K562 (cell line): ENCODE measurements at regions not wholly inside any gene's neighbourhood (a gene's known extent, or its start where the extent isn't known, plus 50 kb on each side); places are given as distances from the start of the nearest gene placed in this dataset.

ENCODE experiments used
- ATAC-seq: fragments of 200-7000 bp; cut with Tn5 transposase; 3 replicates; pipeline ENCODE4 v1.9.1; 2020; ENCODE audit warnings: moderate library complexity
- BruUV-seq: library from RNA; stranded (reverse); fragments of 400-500 nt; replicated peaks from 2 replicates; lab custom pipeline; 2021; lab: Mats Ljungman, UMichigan
- CTCF ChIA-PET: fragments of 300-600 bp; formaldehyde crosslinking; extraction: SDS; loops from one replicate; lab custom pipeline; 2021; ENCODE audit warnings: low intra/inter-chr PET ratio; lab: Yijun Ruan, JAX
- POLR2A ChIA-PET: fragments of 300-600, 350-650 bp; sonication (Branson Sonifier 250); formaldehyde crosslinking; extraction: SDS; loops from one replicate; lab custom pipeline; 2021; ENCODE audit warnings: antibody characterized with exemption, inconsistent platforms; lab: Yijun Ruan, JAX
- DNase-seq, 4 experiments: peaks; one replicate each; pipeline versions ENCODE4 v3.0.0 to v3.0.0-alpha.2; 2011 to 2018; ENCODE audit warnings: low spot score in 3 of 4, mixed read lengths in 3 of 4; ENCODE audit errors: extremely low read depth in 1 of 4
- FAIRE-seq: peaks from 2 replicates; lab custom pipeline; 2011; peaks lifted over from hg19 to GRCh38; lab: Jason Lieb, UNC
- H2AFZ ChIP-seq: 2 replicates; pipeline ENCODE4 v1.6.0; 2011; ENCODE audit warnings: low read depth, low read length, control low read depth, inconsistent platforms
- H3K27ac ChIP-seq: fragments of 200-600 bp; 3 replicates; pipeline ENCODE4 v1.8.0; 2011; ENCODE audit warnings: low read depth, mild to moderate bottlenecking, control low read depth, inconsistent platforms, low read length, moderate library complexity, mixed read lengths; ENCODE audit errors: extremely low read depth
- H3K27me3 ChIP-seq, 2 experiments: fragments of 300-600 bp in 1 of 2; 2 replicates in 1 of 2; 3 replicates in 1 of 2; pipeline versions ENCODE4 v1.6.0 to v1.8.0; 2011; ENCODE audit warnings: inconsistent platforms in 2 of 2, low read length in 2 of 2, mild to moderate bottlenecking in 1 of 2, mixed read lengths in 1 of 2, moderate library complexity in 1 of 2; ENCODE audit not compliant: control insufficient read depth in 2 of 2, insufficient read depth in 2 of 2
- H3K36me3 ChIP-seq: fragments of 300-600 bp; 3 replicates; pipeline ENCODE4 v1.8.0; 2011; ENCODE audit warnings: mild to moderate bottlenecking, low read length, inconsistent platforms; ENCODE audit not compliant: control insufficient read depth, insufficient read depth
- H3K4me1 ChIP-seq, 2 experiments: fragments of 200-600 bp in 1 of 2; replicated peaks in 1 of 2; 2 replicates in 1 of 2; 3 replicates in 1 of 2; pipeline versions ENCODE4 v1.5.1 to v1.8.0; 2011; ENCODE audit warnings: inconsistent platforms in 2 of 2, low read length in 2 of 2, mild to moderate bottlenecking in 1 of 2, mixed read lengths in 1 of 2, moderate library complexity in 1 of 2; ENCODE audit not compliant: control insufficient read depth in 2 of 2, insufficient read depth in 2 of 2
- H3K4me2 ChIP-seq: 2 replicates; pipeline ENCODE4 v1.6.1; 2011; ENCODE audit warnings: low read length, control low read depth, inconsistent platforms, mixed read lengths; ENCODE audit not compliant: insufficient read depth
- H3K4me3 ChIP-seq: fragments of 200-600 bp; sonication (generic), shearing (Covaris generic); 2 replicates; pipeline ENCODE4 v1.5.1; 2016; ENCODE audit warnings: control low read depth, inconsistent platforms
- H3K79me2 ChIP-seq: fragments of 200-600 bp; 3 replicates; pipeline ENCODE4 v1.8.0; 2011; ENCODE audit warnings: low read length, inconsistent platforms; ENCODE audit not compliant: control insufficient read depth, insufficient read depth
- H3K9ac ChIP-seq, 2 experiments: 2 replicates each; pipeline versions ENCODE4 v1.6.0 to v1.6.1; 2011; ENCODE audit warnings: low read depth in 2 of 2, low read length in 2 of 2, control low read depth in 1 of 2, inconsistent platforms in 1 of 2, mild to moderate bottlenecking in 1 of 2, mixed read lengths in 1 of 2; ENCODE audit not compliant: insufficient read depth in 1 of 2
- H3K9me1 ChIP-seq: one replicate; pipeline ENCODE4 v1.6.0; 2011; ENCODE audit warnings: inconsistent platforms, mild to moderate bottlenecking, low read length, moderate library complexity; ENCODE audit not compliant: control insufficient read depth, insufficient read depth
- H3K9me3 ChIP-seq: replicated peaks from 2 replicates; pipeline ENCODE4 v1.5.1; 2011; ENCODE audit warnings: low read depth, low read length, inconsistent platforms; ENCODE audit not compliant: control insufficient read depth, insufficient read depth
- H4K20me1 ChIP-seq: replicated peaks from 2 replicates; pipeline ENCODE4 v1.6.1; 2011; ENCODE audit warnings: low read length, inconsistent platforms, mixed read lengths; ENCODE audit not compliant: control insufficient read depth, insufficient read depth
- COPS2 ChIP-seq: fragments of 450-650 bp; conservative IDR thresholded peaks from 2 replicates; pipeline ENCODE4 v1.6.1; 2016; ENCODE audit warnings: mild to moderate bottlenecking, moderate library complexity
- EP400 ChIP-seq: fragments of 450-650 bp; IDR thresholded peaks from 2 replicates; pipeline ENCODE4 v1.6.1; 2017; ENCODE audit warnings: antibody characterized with exemption, mild to moderate bottlenecking, moderate library complexity
- FOSL1 ChIP-seq: fragments of 200-800 bp; sonication (Bioruptor generic); conservative IDR thresholded peaks from 2 replicates; pipeline ENCODE4 v1.6.1; 2016; ENCODE audit warnings: missing genetic modification characterization, missing compliant biosample characterization
- KLF10 ChIP-seq: fragments of 250-450 bp; sonication (Bioruptor Pico); IDR thresholded peaks from 2 replicates; pipeline ENCODE4 v1.6.1; 2021; ENCODE audit warnings: matching md5 sums
- NFE2L1 ChIP-seq: fragments of 450-650 bp; IDR thresholded peaks from 2 replicates; pipeline ENCODE4 v1.6.1; 2016; ENCODE audit warnings: missing genetic modification characterization, low read depth, mild to moderate bottlenecking, missing compliant biosample characterization, moderate library complexity, borderline replicate concordance
- NFIC ChIP-seq: fragments of 450-650 bp; IDR thresholded peaks from 2 replicates; pipeline ENCODE4 v1.6.1; 2017; ENCODE audit warnings: mild to moderate bottlenecking, inconsistent platforms
- PTTG1 ChIP-seq: fragments of 450-650 bp; IDR thresholded peaks from 2 replicates; pipeline ENCODE4 v1.6.1; 2016; ENCODE audit warnings: low read depth, mild to moderate bottlenecking, missing genetic modification characterization, missing compliant biosample characterization
- TEAD4 ChIP-seq, 2 experiments: sonication (generic) in 1 of 2; formaldehyde crosslinking in 1 of 2; IDR thresholded peaks; 2 replicates each; pipeline versions ENCODE4 v1.6.1 to v1.8.0; 2012 to 2022; ENCODE audit warnings: borderline replicate concordance in 1 of 2, inconsistent platforms in 1 of 2, low read length in 1 of 2, mild to moderate bottlenecking in 1 of 2, missing genetic modification reagents in 1 of 2
- ZNF311 ChIP-seq: fragments of 250-450 bp; sonication (Bioruptor Pico); IDR thresholded peaks from 2 replicates; pipeline ENCODE4 v1.4.0; 2020; ENCODE audit warnings: mild to moderate bottlenecking, moderate library complexity
- ZNF584 ChIP-seq: fragments of 200-800 bp; sonication (Bioruptor generic); IDR thresholded peaks from 2 replicates; pipeline ENCODE4 v1.6.1; 2016; ENCODE audit warnings: low read depth, mild to moderate bottlenecking, missing genetic modification characterization, missing compliant biosample characterization
- ZNF696 ChIP-seq: fragments of 250-450 bp; sonication (Bioruptor Pico); conservative IDR thresholded peaks from 2 replicates; pipeline ENCODE4 v1.4.0; 2020; ENCODE audit warnings: mild to moderate bottlenecking, moderate library complexity
- WGBS: fragments of 100-300 bp; shearing (Covaris generic); methylation state at CpG from one replicate; pipeline ENCODE4 v1.1.6; 2016; ENCODE audit warnings: low coverage, mixed read lengths; ENCODE audit not compliant: insufficient coverage; ENCODE audit errors: missing lambda C conversion rate; 5-methylcytosine and 5-hydroxymethylcytosine counted together
- in situ Hi-C: fragments of 300-500 bp; cut with MboI; formaldehyde crosslinking; loops from 4 replicates; pipeline ENCODE4 v1.15.0; 2018; ENCODE audit warnings: inconsistent platforms, mixed read lengths
- intact Hi-C: fragments of 100-400 bp; cut with micrococcal nuclease; formaldehyde crosslinking; loops from 2 replicates; pipeline ENCODE4 v1.14.2; 2022
- TF ChIP-seq, protein P1 (sequence below): fragments of 250-450 bp; sonication (Bioruptor Pico); IDR thresholded peaks from 2 replicates; pipeline ENCODE4 v1.5.0; 2020; ENCODE audit warnings: mild to moderate bottlenecking
- TF ChIP-seq, protein P2 (sequence below), 2 experiments: IDR thresholded peaks; 2 replicates each; pipeline ENCODE4 v1.6.1; 2012; ENCODE audit warnings: improper control_type of control experiment in 2 of 2, low read depth in 2 of 2, low read length in 2 of 2, borderline replicate concordance in 1 of 2
- TF ChIP-seq, protein P3 (sequence below): fragments of 250-450 bp; sonication (Bioruptor Pico); IDR thresholded peaks from 2 replicates; pipeline ENCODE4 v1.8.0; 2022; ENCODE audit warnings: moderate library complexity, mild to moderate bottlenecking, inconsistent platforms
- TF ChIP-seq, protein P4 (sequence below): fragments of 250-450 bp; sonication (Bioruptor Pico); IDR thresholded peaks from 2 replicates; pipeline ENCODE4 v1.4.0; 2020; ENCODE audit warnings: mild to moderate bottlenecking, moderate library complexity, borderline replicate concordance

DNA sequence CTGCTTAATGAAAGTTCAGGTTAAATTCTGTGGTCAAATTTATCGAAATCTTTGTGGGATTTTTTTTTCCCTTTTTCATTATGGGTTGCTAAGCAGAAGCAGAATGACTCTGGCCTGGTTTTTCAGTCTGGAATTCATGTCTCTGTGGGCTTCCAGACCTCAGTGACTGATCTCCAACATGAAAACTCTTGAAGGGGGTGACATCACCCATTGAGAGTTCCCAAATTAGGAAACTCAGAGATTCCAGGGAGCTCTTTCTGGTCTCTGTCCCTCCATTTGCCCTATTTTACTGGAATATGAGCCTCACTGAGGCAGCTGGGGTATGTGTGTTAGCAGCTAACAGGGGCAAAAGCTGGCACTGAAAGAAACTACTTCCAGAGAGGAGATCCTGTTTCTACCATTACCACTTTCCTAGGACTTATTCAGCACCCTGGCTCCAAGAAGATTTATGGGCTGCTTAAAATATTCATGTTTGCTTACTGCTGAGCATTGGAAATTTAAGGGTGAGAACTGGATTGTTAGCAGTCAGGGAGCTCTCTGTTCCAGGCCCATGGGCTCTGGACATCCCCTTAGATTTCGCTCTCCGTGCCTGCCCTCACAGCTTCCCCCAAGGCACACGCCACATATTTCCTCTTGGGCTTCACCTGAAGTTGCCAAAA, 203.4 kb upstream of the SPAG17 start:
- CTCF ChIA-PET = no interaction called here
- WGBS = 0% methylated on average over 4 of the region's 4 CpGs
- no peak overlapping the region for H3K4me3 ChIP-seq
- H3K36me3 ChIP-seq = no peaks in the 10 kb centered on the region
- H3K4me1 ChIP-seq = no peaks in the 10 kb centered on the region
- no peak overlapping the region for H3K4me2 ChIP-seq
- FAIRE-seq = no peak
- no peak overlapping the region for H2AFZ ChIP-seq
- H3K79me2 ChIP-seq = no peaks in the 10 kb centered on the region
- no TSS peak for BruUV-seq
- H3K27me3 ChIP-seq = no peaks in the 10 kb centered on the region
- ATAC-seq = no peak
- H3K27ac ChIP-seq = no peak overlapping the region
- intact Hi-C loops = no loop called here
- in situ Hi-C loops = no loop called here
- POLR2A ChIA-PET = no interaction called here
- no peaks in the 10 kb centered on the region for H3K9me1 ChIP-seq
- no peaks in the 10 kb centered on the region for H3K9me3 ChIP-seq
- H4K20me1 ChIP-seq = no peaks in the 10 kb centered on the region
- H3K9ac ChIP-seq = no peak overlapping the region
- no peak for DNase-seq
- TF ChIP-seq, protein P1, sequence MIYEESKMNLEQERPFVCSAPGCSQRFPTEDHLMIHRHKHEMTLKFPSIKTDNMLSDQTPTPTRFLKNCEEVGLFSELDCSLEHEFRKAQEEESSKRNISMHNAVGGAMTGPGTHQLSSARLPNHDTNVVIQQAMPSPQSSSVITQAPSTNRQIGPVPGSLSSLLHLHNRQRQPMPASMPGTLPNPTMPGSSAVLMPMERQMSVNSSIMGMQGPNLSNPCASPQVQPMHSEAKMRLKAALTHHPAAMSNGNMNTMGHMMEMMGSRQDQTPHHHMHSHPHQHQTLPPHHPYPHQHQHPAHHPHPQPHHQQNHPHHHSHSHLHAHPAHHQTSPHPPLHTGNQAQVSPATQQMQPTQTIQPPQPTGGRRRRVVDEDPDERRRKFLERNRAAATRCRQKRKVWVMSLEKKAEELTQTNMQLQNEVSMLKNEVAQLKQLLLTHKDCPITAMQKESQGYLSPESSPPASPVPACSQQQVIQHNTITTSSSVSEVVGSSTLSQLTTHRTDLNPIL (CRISPR knock-in tag) = no peak
- TF ChIP-seq PTTG1 (tag) (no peak), FOSL1 (tag) (no peak), ZNF311 (no peak), ZNF584 (no peak), NFIC (no peak), KLF10 (CRISPR knock-in tag) (no peak), EP400 (no peak), ZNF696 (CRISPR knock-in tag) (no peak), NFE2L1 (tag) (no peak), TEAD4 (IDR thresholded peaks at IDR 0.05; ENCODE audit: low read length) (no peak), TEAD4 (CRISPR knock-in tag; IDR thresholded peaks at IDR 0.05; ENCODE audit: borderline replicate concordance) (no peak), COPS2 (no peak)
- TF ChIP-seq, protein P2, sequence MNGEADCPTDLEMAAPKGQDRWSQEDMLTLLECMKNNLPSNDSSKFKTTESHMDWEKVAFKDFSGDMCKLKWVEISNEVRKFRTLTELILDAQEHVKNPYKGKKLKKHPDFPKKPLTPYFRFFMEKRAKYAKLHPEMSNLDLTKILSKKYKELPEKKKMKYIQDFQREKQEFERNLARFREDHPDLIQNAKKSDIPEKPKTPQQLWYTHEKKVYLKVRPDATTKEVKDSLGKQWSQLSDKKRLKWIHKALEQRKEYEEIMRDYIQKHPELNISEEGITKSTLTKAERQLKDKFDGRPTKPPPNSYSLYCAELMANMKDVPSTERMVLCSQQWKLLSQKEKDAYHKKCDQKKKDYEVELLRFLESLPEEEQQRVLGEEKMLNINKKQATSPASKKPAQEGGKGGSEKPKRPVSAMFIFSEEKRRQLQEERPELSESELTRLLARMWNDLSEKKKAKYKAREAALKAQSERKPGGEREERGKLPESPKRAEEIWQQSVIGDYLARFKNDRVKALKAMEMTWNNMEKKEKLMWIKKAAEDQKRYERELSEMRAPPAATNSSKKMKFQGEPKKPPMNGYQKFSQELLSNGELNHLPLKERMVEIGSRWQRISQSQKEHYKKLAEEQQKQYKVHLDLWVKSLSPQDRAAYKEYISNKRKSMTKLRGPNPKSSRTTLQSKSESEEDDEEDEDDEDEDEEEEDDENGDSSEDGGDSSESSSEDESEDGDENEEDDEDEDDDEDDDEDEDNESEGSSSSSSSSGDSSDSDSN (IDR thresholded peaks at IDR 0.05; ENCODE audit: borderline replicate concordance in 1 of 2, low read depth in 2 of 2, low read length in 2 of 2) = no peak
- TF ChIP-seq, protein P3, sequence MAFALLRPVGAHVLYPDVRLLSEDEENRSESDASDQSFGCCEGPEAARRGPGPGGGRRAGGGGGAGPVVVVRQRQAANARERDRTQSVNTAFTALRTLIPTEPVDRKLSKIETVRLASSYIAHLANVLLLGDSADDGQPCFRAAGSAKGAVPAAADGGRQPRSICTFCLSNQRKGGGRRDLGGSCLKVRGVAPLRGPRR (CRISPR knock-in tag) = no peak
- TF ChIP-seq, protein P4, sequence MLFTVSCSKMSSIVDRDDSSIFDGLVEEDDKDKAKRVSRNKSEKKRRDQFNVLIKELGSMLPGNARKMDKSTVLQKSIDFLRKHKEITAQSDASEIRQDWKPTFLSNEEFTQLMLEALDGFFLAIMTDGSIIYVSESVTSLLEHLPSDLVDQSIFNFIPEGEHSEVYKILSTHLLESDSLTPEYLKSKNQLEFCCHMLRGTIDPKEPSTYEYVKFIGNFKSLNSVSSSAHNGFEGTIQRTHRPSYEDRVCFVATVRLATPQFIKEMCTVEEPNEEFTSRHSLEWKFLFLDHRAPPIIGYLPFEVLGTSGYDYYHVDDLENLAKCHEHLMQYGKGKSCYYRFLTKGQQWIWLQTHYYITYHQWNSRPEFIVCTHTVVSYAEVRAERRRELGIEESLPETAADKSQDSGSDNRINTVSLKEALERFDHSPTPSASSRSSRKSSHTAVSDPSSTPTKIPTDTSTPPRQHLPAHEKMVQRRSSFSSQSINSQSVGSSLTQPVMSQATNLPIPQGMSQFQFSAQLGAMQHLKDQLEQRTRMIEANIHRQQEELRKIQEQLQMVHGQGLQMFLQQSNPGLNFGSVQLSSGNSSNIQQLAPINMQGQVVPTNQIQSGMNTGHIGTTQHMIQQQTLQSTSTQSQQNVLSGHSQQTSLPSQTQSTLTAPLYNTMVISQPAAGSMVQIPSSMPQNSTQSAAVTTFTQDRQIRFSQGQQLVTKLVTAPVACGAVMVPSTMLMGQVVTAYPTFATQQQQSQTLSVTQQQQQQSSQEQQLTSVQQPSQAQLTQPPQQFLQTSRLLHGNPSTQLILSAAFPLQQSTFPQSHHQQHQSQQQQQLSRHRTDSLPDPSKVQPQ (CRISPR knock-in tag) = no peak
